AG20443 (cell line): ENCODE measurements at regions not wholly inside any gene's neighbourhood (a gene's known extent, or its start where the extent isn't known, plus 50 kb on each side); places are given as distances from the start of the nearest gene placed in this dataset.
"Not testable (repeated sequence)": the region's sequence is repeated elsewhere in the genome, so short reads cannot be mapped to it uniquely, and the experiment has no call there.

Source experiments
- DNase-seq: peaks from one replicate; pipeline ENCODE4 v3.0.0; 2012; ENCODE audit warnings: low spot score, mixed read lengths

- DNase-seq = no peak
Observed at GRCh38 chr6:159522877-159523547, 170.0 kb downstream of the SOD2 start.

- DNase-seq = no peak
Observed at GRCh38 chr6:159521962-159522361, 171.1 kb downstream of the SOD2 start.

- no peak for DNase-seq
Observed at GRCh38 chr6:159520002-159520401, 173.0 kb downstream of the SOD2 start.

- not testable (repeated sequence) for DNase-seq
Observed at GRCh38 chr6:159515811-159516210, 177.2 kb downstream of the SOD2 start.

GRCh38 chr6:159513914-159514313 lies 179.1 kb downstream of the SOD2 start:
- DNase-seq = no peak

GRCh38 chr6:159513074-159513720 lies 179.8 kb downstream of the SOD2 start:
- no peak for DNase-seq

- no peak for DNase-seq
Observed at GRCh38 chr6:159512571-159512970, 180.5 kb downstream of the SOD2 start.

- DNase-seq = no peak
Observed at GRCh38 chr6:159512104-159512503, 180.9 kb downstream of the SOD2 start.

- DNase-seq = no peak
Observed at GRCh38 chr6:159510141-159510540, 182.9 kb downstream of the SOD2 start.

GRCh38 chr6:159508931-159509330 lies 184.1 kb downstream of the SOD2 start:
- DNase-seq = no peak

GRCh38 chr6:159506048-159506447 lies 187.0 kb downstream of the SOD2 start:
- no peak for DNase-seq

- DNase-seq = peak; percentile 48
Observed at GRCh38 chr6:159505140-159505922, 187.7 kb downstream of the SOD2 start.

- no peak for DNase-seq
Observed at GRCh38 chr6:159501558-159501957, 191.5 kb downstream of the SOD2 start.

GRCh38 chr6:159499034-159499433 lies 194.0 kb downstream of the SOD2 start:
- DNase-seq = no peak

GRCh38 chr6:159494586-159494972 lies 198.5 kb downstream of the SOD2 start:
- DNase-seq = no peak

GRCh38 chr6:159493898-159494585 lies 199.0 kb downstream of the SOD2 start:
- no peak for DNase-seq

- no peak for DNase-seq
Observed at GRCh38 chr6:159493231-159493897, 199.7 kb downstream of the SOD2 start.

- DNase-seq = peak; percentile 45
Observed at GRCh38 chr6:159490298-159490937, 202.6 kb downstream of the SOD2 start.

- no peak for DNase-seq
Observed at GRCh38 chr6:159487636-159488035, 205.4 kb downstream of the SOD2 start.

GRCh38 chr6:159483259-159483658 lies 209.8 kb downstream of the SOD2 start:
- no peak for DNase-seq

GRCh38 chr6:159481897-159482296 lies 211.1 kb downstream of the SOD2 start:
- DNase-seq = no peak
